DMS 273 (cell line): ENCODE measurements at regions not wholly inside any gene's neighbourhood (a gene's known extent, or its start where the extent isn't known, plus 50 kb on each side); places are given as distances from the start of the nearest gene placed in this dataset.
A peak's percentile ranks its signal among the peaks of the same experiment; 100 is the strongest.
"Not testable (repeated sequence)": the region's sequence is repeated elsewhere in the genome, so short reads cannot be mapped to it uniquely, and the experiment has no call there.

ENCODE experiments used
- DNase-seq: peaks from one replicate; lab custom pipeline; 2025; ENCODE audit not compliant: unreplicated experiment; lab: John Stamatoyannopoulos, UW

GRCh38 chr6:92329208-92329847, 1090.0 kb downstream of the EPHA7 start:
- no peak for DNase-seq

- no peak for DNase-seq
Observed at GRCh38 chr6:92315312-92315711, 1104.0 kb downstream of the EPHA7 start.

GRCh38 chr6:92297101-92297500, 1122.3 kb downstream of the EPHA7 start:
- peak; percentile 31 for DNase-seq

- DNase-seq: no peak
Observed at GRCh38 chr6:92292067-92292466, 1127.3 kb downstream of the EPHA7 start.

GRCh38 chr6:92289831-92290230, 1129.5 kb downstream of the EPHA7 start:
- no peak for DNase-seq

- DNase-seq: no peak
Observed at GRCh38 chr6:92281571-92282076, 1137.7 kb downstream of the EPHA7 start.

GRCh38 chr6:92275150-92275549, 1144.2 kb downstream of the EPHA7 start:
- DNase-seq: no peak

- DNase-seq: no peak
Observed at GRCh38 chr6:92274588-92274987, 1144.8 kb downstream of the EPHA7 start.

GRCh38 chr6:92273694-92274093, 1145.7 kb downstream of the EPHA7 start:
- DNase-seq: no peak

GRCh38 chr6:92271091-92271490, 1148.3 kb downstream of the EPHA7 start:
- DNase-seq: no peak

- no peak for DNase-seq
Observed at GRCh38 chr6:92270365-92270764, 1149.0 kb downstream of the EPHA7 start.

- DNase-seq: no peak
Observed at GRCh38 chr6:92267335-92267734, 1152.0 kb downstream of the EPHA7 start.

- DNase-seq: no peak
Observed at GRCh38 chr6:92263864-92264263, 1155.5 kb downstream of the EPHA7 start.

GRCh38 chr6:92259171-92259570, 1160.2 kb downstream of the EPHA7 start:
- DNase-seq: no peak

GRCh38 chr6:92243315-92243714, 1176.0 kb downstream of the EPHA7 start:
- no peak for DNase-seq

- DNase-seq: no peak
Observed at GRCh38 chr6:92231171-92231701, 1188.1 kb downstream of the EPHA7 start.

GRCh38 chr6:92219987-92220386, 1199.4 kb downstream of the EPHA7 start:
- not testable (repeated sequence) for DNase-seq

GRCh38 chr6:92216717-92217116, 1202.6 kb downstream of the EPHA7 start:
- no peak for DNase-seq

- DNase-seq: no peak
Observed at GRCh38 chr6:92201618-92202017, 1217.7 kb downstream of the EPHA7 start.

- no peak for DNase-seq
Observed at GRCh38 chr6:92196325-92196724, 1223.0 kb downstream of the EPHA7 start.

GRCh38 chr6:92195796-92196195, 1223.6 kb downstream of the EPHA7 start:
- DNase-seq: no peak

GRCh38 chr6:92188016-92188415, 1231.3 kb downstream of the EPHA7 start:
- no peak for DNase-seq

GRCh38 chr6:92184933-92185332, 1234.4 kb downstream of the EPHA7 start:
- DNase-seq: no peak
